Daoy (cell line): ENCODE measurements at regions not wholly inside any gene's neighbourhood (a gene's known extent, or its start where the extent isn't known, plus 50 kb on each side); places are given as distances from the start of the nearest gene placed in this dataset.

Experiments
- DNase-seq: peaks from one replicate; pipeline ENCODE4 v3.0.0-alpha.2; 2015; ENCODE audit warnings: low read depth

- DNase-seq: peak; percentile 11
Observed at GRCh38 chr1:78797108-78797781, 147.6 kb downstream of the IFI44 start.

- DNase-seq: no peak
Observed at GRCh38 chr1:78799926-78800325, 150.3 kb downstream of the IFI44 start.

- no peak for DNase-seq
Observed at GRCh38 chr1:78814176-78814575, 164.5 kb downstream of the IFI44 start.

- DNase-seq: no peak
Observed at GRCh38 chr1:78825561-78825960, 175.9 kb downstream of the IFI44 start.

- no peak for DNase-seq
Observed at GRCh38 chr1:78829644-78830043, 176.9 kb downstream of the ADGRL4 start.

GRCh38 chr1:78830321-78830720 lies 176.2 kb downstream of the ADGRL4 start:
- DNase-seq: peak; percentile 17

- peak; percentile 98 for DNase-seq
Observed at GRCh38 chr1:78831731-78832360, 174.7 kb downstream of the ADGRL4 start.

GRCh38 chr1:78833491-78833890 lies 173.0 kb downstream of the ADGRL4 start:
- peak; percentile 92 for DNase-seq

- DNase-seq: peak; percentile 65
Observed at GRCh38 chr1:78834201-78834741, 172.3 kb downstream of the ADGRL4 start.

GRCh38 chr1:78836726-78837125 lies 169.8 kb downstream of the ADGRL4 start:
- peak; percentile 22 for DNase-seq

GRCh38 chr1:78839704-78840277 lies 166.7 kb downstream of the ADGRL4 start:
- DNase-seq: peak; percentile 47
